ENCODE measurements at regions not wholly inside any gene's neighbourhood (a gene's known extent, or its start where the extent isn't known, plus 50 kb on each side); places are given as distances from the start of the nearest gene placed in this dataset.
A peak's percentile ranks its signal among the peaks of the same experiment; 100 is the strongest.

DNA sequence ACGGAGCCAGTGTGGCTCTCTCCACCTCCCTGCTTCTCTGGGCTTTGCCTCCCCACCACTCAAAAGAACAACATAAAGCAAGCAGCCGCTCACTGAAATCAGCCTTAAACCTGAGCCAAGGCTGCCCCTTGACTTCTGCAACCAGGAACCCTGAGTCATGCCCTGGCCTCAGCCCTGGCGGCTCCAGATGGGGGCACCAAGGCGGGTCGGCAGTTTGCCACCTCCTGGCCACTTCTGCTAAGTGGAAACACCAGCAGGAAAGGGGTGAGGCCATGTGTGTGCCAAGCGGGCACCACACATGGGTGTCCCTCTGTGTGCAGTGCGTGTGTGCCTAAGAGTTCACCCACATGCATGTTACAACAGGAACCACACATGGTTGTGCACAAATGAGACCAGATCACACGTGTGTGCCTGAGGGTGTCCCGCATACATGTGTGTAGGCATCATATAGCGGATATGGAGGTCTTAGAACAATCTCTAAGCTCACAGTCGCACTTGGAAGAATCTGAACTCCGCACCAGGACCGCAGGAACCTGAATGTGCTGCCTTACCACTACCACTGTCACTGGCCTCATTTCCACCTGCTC, 221.2 kb downstream of the MN1 start:
- H3K27me3 ChIP-seq (ENCODE audit: insufficient read depth, low read depth, severe bottlenecking): no peaks in the 10 kb centered on the region
- TF ChIP-seq, protein P1, sequence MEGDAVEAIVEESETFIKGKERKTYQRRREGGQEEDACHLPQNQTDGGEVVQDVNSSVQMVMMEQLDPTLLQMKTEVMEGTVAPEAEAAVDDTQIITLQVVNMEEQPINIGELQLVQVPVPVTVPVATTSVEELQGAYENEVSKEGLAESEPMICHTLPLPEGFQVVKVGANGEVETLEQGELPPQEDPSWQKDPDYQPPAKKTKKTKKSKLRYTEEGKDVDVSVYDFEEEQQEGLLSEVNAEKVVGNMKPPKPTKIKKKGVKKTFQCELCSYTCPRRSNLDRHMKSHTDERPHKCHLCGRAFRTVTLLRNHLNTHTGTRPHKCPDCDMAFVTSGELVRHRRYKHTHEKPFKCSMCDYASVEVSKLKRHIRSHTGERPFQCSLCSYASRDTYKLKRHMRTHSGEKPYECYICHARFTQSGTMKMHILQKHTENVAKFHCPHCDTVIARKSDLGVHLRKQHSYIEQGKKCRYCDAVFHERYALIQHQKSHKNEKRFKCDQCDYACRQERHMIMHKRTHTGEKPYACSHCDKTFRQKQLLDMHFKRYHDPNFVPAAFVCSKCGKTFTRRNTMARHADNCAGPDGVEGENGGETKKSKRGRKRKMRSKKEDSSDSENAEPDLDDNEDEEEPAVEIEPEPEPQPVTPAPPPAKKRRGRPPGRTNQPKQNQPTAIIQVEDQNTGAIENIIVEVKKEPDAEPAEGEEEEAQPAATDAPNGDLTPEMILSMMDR (IDR thresholded peaks at IDR 0.05; ENCODE audit: low read depth, low read length): no peak
- no peak overlapping the region for H3K4me3 ChIP-seq (ENCODE audit: low read depth, low read length)
- no peaks in the 10 kb centered on the region for H3K36me3 ChIP-seq
- no peak for DNase-seq
- H3K9me3 ChIP-seq (ENCODE audit: severe bottlenecking): no peaks in the 10 kb centered on the region
- no peak overlapping the region for H3K27ac ChIP-seq

DNA sequence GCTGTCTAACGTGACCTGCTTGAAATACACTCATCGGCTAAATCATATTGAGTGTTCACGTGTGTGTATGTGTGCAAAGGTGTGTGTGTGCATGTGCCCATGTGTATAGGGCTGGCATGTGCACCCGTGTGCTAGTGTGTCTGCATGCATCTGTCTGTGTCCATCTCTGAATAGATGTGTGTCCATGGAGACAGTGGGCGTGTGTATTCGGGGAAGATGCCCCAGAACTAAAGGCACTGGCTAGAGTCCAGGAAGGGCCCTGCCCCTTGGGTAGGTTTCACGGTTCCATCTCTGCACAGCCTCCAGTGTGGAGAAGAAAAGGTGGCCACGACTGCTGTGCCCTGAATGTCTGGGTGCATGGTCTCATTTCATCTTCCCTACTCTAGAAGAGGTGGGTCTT, 220.3 kb downstream of the MN1 start:
- no peaks in the 10 kb centered on the region for H3K9me3 ChIP-seq (ENCODE audit: severe bottlenecking)
- H3K36me3 ChIP-seq: no peaks in the 10 kb centered on the region
- H3K27me3 ChIP-seq (ENCODE audit: insufficient read depth, low read depth, severe bottlenecking): no peaks in the 10 kb centered on the region
- no peak for DNase-seq
- H3K27ac ChIP-seq: no peak overlapping the region
- TF ChIP-seq, protein P1 (IDR thresholded peaks at IDR 0.05; ENCODE audit: low read depth, low read length): no peak
- H3K4me3 ChIP-seq (ENCODE audit: low read depth, low read length): no peak overlapping the region

DNA sequence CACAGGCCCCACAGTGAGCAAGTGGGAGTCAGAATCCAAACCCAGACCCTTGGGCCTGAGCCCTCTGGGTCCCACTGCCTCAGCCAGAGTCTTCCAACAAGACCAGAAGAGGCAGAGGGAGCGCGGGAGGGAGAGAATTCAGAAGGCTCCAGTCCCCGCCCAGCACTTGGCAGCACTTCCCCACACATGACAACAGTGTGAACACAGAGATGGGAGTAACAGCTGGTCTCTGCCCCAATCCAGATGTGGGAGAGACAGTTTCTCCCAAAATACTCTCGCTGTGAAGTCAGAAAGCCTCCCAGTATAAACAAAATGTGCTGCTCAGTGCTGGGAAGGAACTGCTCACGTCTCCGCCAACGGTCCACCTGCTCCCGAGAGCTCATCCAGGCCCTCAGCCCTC, 219.9 kb downstream of the MN1 start:
- Histone ChIP-seq H3K36me3 (no peaks in the 10 kb centered on the region), H3K9me3 (ENCODE audit: severe bottlenecking) (no peaks in the 10 kb centered on the region), H3K27me3 (ENCODE audit: insufficient read depth, low read depth, severe bottlenecking) (no peaks in the 10 kb centered on the region), H3K4me3 (ENCODE audit: low read depth, low read length) (no peak overlapping the region), H3K27ac (no peak overlapping the region)
- DNase-seq: no peak
- TF ChIP-seq, protein P1 (IDR thresholded peaks at IDR 0.05; ENCODE audit: low read depth, low read length): no peak

DNA sequence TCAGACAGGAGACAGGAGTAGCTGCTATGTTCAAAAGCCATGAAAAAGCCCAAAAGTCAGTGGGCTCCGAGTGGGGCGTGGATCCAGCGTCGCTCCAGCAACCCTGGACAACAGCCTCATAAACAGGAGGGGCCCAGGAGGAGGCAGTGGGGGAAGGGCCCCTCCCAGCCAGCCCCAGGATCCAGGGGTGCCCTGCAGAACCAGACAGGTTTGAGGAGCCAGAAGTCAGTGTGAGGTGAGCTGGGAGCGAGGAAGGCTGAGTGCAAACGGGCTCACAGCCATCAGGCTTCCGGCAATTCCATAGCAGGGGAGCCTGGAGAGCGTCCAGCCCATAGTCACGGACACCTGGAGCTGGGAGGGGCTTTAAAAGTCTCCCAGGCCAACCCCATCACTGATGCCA, 217.7 kb downstream of the MN1 start:
- no peak for DNase-seq
- TF ChIP-seq, protein P1 (IDR thresholded peaks at IDR 0.05; ENCODE audit: low read depth, low read length): no peak
- no peaks in the 10 kb centered on the region for H3K27me3 ChIP-seq (ENCODE audit: insufficient read depth, low read depth, severe bottlenecking)

DNA sequence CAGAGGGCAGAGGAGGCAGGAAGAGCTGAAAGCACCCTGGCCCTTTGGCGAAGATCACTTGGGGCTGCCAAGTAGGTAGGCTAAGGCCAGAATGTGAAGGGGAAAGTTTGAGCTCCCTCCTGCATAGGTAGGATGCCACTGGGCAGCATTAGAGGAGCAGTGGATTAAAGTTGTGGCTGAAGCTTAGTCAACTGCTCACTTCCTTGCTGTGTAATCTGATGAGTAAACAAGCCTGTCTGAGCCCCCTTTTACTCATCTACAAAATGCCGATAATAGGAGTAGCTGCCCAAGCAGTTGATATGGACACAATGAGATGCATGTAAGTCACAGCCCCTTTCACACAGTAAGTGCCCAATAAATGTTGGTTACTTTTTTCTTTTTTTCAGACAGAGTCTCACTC, 216.4 kb downstream of the MN1 start:
- no peaks in the 10 kb centered on the region for H3K36me3 ChIP-seq
- H3K27me3 ChIP-seq (ENCODE audit: insufficient read depth, low read depth, severe bottlenecking): no peaks in the 10 kb centered on the region
- no peak overlapping the region for H3K27ac ChIP-seq
- no peak overlapping the region for H3K4me3 ChIP-seq (ENCODE audit: low read depth, low read length)
- no peaks in the 10 kb centered on the region for H3K9me3 ChIP-seq (ENCODE audit: severe bottlenecking)
- TF ChIP-seq, protein P1 (IDR thresholded peaks at IDR 0.05; ENCODE audit: low read depth, low read length): no peak
- DNase-seq: peak; percentile 19

More for the DNA sequence above, 217.7 kb downstream of the MN1 start:
- no peak overlapping the region for H3K4me3 ChIP-seq (ENCODE audit: low read depth, low read length)
- H3K27ac ChIP-seq: no peak overlapping the region
- H3K9me3 ChIP-seq (ENCODE audit: severe bottlenecking): no peaks in the 10 kb centered on the region
- H3K36me3 ChIP-seq: no peaks in the 10 kb centered on the region

DNA sequence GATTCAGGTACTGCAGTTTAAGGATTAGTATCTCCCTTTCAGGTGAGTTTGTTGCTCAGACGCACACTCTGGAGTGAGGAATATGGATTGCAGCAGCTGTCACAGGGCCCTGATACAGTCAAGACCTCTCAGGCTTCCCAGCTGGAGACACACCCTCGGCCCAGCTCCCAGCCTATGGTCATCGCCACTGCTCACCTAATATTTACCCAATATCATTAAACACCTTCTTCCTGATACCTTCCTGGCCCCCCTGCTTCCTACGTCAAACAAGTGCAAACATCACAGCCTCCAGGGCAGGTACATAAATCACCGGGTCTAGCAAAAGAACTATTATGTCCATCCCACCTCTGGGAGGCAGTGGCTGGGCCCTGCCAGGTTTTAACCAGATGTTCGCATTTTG, 213.3 kb downstream of the MN1 start:
- H3K27ac ChIP-seq: no peak overlapping the region
- no peaks in the 10 kb centered on the region for H3K36me3 ChIP-seq
- H3K9me3 ChIP-seq (ENCODE audit: severe bottlenecking): no peaks in the 10 kb centered on the region
- TF ChIP-seq, protein P1 (IDR thresholded peaks at IDR 0.05; ENCODE audit: low read depth, low read length): no peak
- H3K27me3 ChIP-seq (ENCODE audit: insufficient read depth, low read depth, severe bottlenecking): no peaks in the 10 kb centered on the region
- DNase-seq: no peak
- no peak overlapping the region for H3K4me3 ChIP-seq (ENCODE audit: low read depth, low read length)
